Natural killer cell treated with Interleukin-12 subunit alpha and Interleukin-12 subunit beta and Interleukin-15 and Interleukin-18, amount 100 ng/mL, for 72 hours (primary cell): ENCODE measurements at regions not wholly inside any gene's neighbourhood (a gene's known extent, or its start where the extent isn't known, plus 50 kb on each side); places are given as distances from the start of the nearest gene placed in this dataset.

Experiments used
- ATAC-seq, 2 donors: fragments of 150-1000 bp; cut with Tn5 transposase in 1 of 2; sonication (Bioruptor Pico), chemical (Tn5 transposase) in 1 of 2; 2 replicates each; pipeline ENCODE4 v1.10.0; 2021
- DNase-seq: peaks from one replicate; pipeline ENCODE4 v3.0.0; 2022; ENCODE audit warnings: low spot score
- H3K27ac Mint-ChIP-seq, 2 donors: 1 replicate in 1 of 2; 2 replicates in 1 of 2; pipeline ENCODE4 v1.8.0; 2022; ENCODE audit warnings: mixed read lengths in 2 of 2, mild to moderate bottlenecking in 1 of 2, moderate library complexity in 1 of 2
- H3K27me3 Mint-ChIP-seq, 2 donors: 1 replicate in 1 of 2; 2 replicates in 1 of 2; pipeline ENCODE4 v1.8.0; 2022; ENCODE audit warnings: mixed read lengths in 2 of 2
- H3K36me3 Mint-ChIP-seq: one replicate; pipeline ENCODE4 v1.8.0; 2022; ENCODE audit warnings: mixed read lengths
- H3K4me1 Mint-ChIP-seq, 2 donors: 1 replicate in 1 of 2; 2 replicates in 1 of 2; pipeline ENCODE4 v1.8.0; 2022; ENCODE audit warnings: low read depth in 2 of 2, mixed read lengths in 2 of 2, mild to moderate bottlenecking in 1 of 2
- H3K4me3 Mint-ChIP-seq: one replicate; pipeline ENCODE4 v1.8.0; 2022; ENCODE audit warnings: mixed read lengths
- H3K9me3 Mint-ChIP-seq: 2 replicates; pipeline ENCODE4 v1.8.0; 2022; ENCODE audit warnings: mixed read lengths

- DNase-seq (no peak), ATAC-seq (no peak)
- Mint-ChIP-seq H3K4me3 (no peak overlapping the region), H3K36me3 (peaks cover 7% of the 10 kb centered on the region), H3K27ac (no peak overlapping the region), H3K27me3 (peaks cover 0 to 19% of the 10 kb centered on the region in 2 donors), H3K9me3 (no peaks in the 10 kb centered on the region), H3K4me1 (no peaks in the 10 kb centered on the region)
Observed at GRCh38 chr13:74205313-74205690, 71.1 kb upstream of the KLF12 start.

DNA sequence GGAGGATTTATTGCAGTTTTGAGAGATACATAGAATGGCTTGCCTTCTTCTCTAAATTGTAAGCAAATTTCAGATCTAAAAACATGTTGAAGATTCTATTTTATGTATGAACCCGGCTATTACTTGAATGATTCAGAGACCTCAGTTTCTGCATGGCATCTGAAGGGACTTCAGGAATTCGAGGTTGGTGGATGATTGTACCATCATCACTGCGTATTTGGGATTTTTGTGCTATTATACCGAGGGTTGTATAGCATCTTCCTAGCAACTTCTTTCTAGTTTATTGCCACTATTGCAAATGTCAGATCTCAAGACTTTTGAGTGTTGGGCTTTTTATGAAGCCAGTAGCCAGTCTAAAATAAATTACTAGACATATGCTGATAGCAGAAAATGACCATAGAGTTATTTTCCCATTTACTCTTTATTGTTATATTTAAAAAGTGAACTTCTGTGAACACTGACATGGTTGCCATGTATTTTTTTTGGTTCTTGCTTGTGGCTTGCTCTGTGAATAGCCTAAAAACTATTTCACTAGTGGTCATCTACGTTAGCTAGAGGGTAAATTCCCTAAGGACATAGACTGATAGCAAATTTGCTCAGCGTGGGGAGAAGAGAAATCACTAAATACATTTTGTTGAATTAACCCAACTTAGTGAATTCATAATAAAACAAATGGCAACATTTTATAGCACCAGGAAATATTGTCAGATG lies 70.6 kb upstream of the KLF12 start:
- Mint-ChIP-seq H3K4me1 (no peaks in the 10 kb centered on the region), H3K27me3 (peaks cover 0 to 21% of the 10 kb centered on the region in 2 donors)
- no peak for DNase-seq

DNA sequence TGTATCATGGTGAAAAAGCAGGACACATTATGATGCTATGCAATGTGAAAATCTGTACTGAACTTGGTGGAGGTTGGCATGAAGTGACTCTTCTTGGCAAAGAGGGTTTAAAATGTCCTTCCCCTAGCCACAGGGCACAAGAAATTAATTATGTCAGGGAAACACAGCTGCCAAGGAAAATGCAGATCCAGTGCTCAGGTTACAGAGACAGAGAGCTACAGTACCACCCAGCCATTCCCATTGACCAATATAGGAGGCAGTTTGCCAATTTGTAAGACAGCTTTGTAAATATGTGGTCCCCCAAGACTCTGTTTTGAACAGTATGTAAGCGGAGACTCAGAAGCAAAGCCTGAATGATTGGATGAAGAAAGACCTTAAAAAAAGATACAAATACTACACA lies 69.4 kb upstream of the KLF12 start:
- H3K27me3 Mint-ChIP-seq, result peaks cover 0 to 21% of the 10 kb centered on the region in 2 donors
- DNase-seq, result no peak

More for the DNA sequence above, 70.6 kb upstream of the KLF12 start:
- Mint-ChIP-seq H3K27ac (no peak overlapping the region), H3K36me3 (peaks cover 7% of the 10 kb centered on the region), H3K4me3 (no peak overlapping the region), H3K9me3 (no peaks in the 10 kb centered on the region)
- no peak for ATAC-seq

GRCh38 chr13:74202129-74202813 lies 68.1 kb upstream of the KLF12 start:
- no peaks in the 10 kb centered on the region for H3K4me1 Mint-ChIP-seq
- H3K27me3 Mint-ChIP-seq, result peaks cover 5 to 26% of the 10 kb centered on the region in 2 donors
- H3K36me3 Mint-ChIP-seq, result peaks cover 7% of the 10 kb centered on the region
- H3K4me3 Mint-ChIP-seq, result no peak overlapping the region
- H3K9me3 Mint-ChIP-seq, result no peaks in the 10 kb centered on the region
- DNase-seq (no peak), ATAC-seq (no peak)
- H3K27ac Mint-ChIP-seq, result no peak overlapping the region

More for the DNA sequence above, 69.4 kb upstream of the KLF12 start:
- H3K4me1 Mint-ChIP-seq, result no peaks in the 10 kb centered on the region
- H3K4me3 Mint-ChIP-seq, result no peak overlapping the region
- no peak overlapping the region for H3K27ac Mint-ChIP-seq
- no peaks in the 10 kb centered on the region for H3K9me3 Mint-ChIP-seq
- peaks cover 7% of the 10 kb centered on the region for H3K36me3 Mint-ChIP-seq
- no peak for ATAC-seq

DNA sequence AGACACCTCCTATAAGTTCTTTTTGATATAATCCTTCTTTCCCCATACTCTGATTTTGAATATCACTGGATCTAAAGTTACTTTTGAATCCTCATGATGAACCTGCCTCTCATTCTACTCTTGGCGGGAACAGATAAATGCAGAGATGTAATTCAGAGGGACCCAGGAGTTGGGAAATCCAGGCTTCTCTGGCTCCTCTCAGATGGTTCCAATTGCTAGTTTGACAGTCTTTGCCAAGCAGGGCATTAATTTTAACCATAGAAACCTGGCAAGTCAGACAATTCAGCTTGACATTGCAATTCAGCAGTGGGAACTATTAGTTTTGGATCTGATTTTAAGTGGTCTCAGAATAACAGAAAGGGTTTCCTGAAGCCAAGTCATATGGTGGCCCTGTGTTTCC lies 67.3 kb upstream of the KLF12 start:
- H3K36me3 Mint-ChIP-seq, result peaks cover 3% of the 10 kb centered on the region
- no peak for DNase-seq
- H3K27me3 Mint-ChIP-seq, result peaks cover 8 to 22% of the 10 kb centered on the region in 2 donors
- no peak overlapping the region for H3K27ac Mint-ChIP-seq
- no peak overlapping the region for H3K4me3 Mint-ChIP-seq
- no peak for ATAC-seq
- no peaks in the 10 kb centered on the region for H3K9me3 Mint-ChIP-seq
- H3K4me1 Mint-ChIP-seq, result no peaks in the 10 kb centered on the region

DNA sequence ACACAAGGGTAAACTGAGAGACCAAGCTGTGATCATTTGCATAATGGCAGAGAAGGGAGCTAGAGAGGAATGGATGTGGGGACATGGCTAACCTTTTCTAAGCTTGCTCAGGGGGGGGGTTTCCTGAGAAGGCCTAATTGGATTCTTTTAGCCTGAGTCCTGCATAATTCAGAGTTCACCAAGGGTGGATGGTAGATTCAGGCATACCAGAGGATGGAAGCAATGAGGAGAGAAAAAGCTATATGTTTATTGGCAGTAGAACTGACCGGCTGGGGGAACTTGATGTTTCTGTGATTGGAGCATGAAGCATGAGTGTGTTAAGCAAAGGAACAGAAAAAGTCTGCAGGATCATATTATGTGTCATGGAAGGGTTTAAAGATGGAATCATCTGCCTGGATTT lies 65.9 kb upstream of the KLF12 start:
- H3K27me3 Mint-ChIP-seq, result peaks cover 8 to 22% of the 10 kb centered on the region in 2 donors
- no peaks in the 10 kb centered on the region for H3K36me3 Mint-ChIP-seq
- H3K4me1 Mint-ChIP-seq, result no peaks in the 10 kb centered on the region
- H3K27ac Mint-ChIP-seq, result no peak overlapping the region
- DNase-seq (no peak), ATAC-seq (no peak)
- no peak overlapping the region for H3K4me3 Mint-ChIP-seq
- H3K9me3 Mint-ChIP-seq, result no peaks in the 10 kb centered on the region

- H3K4me1 Mint-ChIP-seq, result peaks cover 0 to 4% of the 10 kb centered on the region in 2 donors
- no peaks in the 10 kb centered on the region for H3K36me3 Mint-ChIP-seq
- no peak overlapping the region for H3K4me3 Mint-ChIP-seq
- ATAC-seq (no peak), DNase-seq (no peak)
- H3K9me3 Mint-ChIP-seq, result no peaks in the 10 kb centered on the region
- no peak overlapping the region for H3K27ac Mint-ChIP-seq
- H3K27me3 Mint-ChIP-seq, result peaks cover 18 to 21% of the 10 kb centered on the region in 2 donors
Observed at GRCh38 chr13:74197677-74198429, 63.6 kb upstream of the KLF12 start.

GRCh38 chr13:74194846-74195245 lies 60.6 kb upstream of the KLF12 start:
- H3K9me3 Mint-ChIP-seq, result no peaks in the 10 kb centered on the region
- H3K27ac Mint-ChIP-seq, result no peak overlapping the region
- H3K4me1 Mint-ChIP-seq, result peaks cover 9 to 11% of the 10 kb centered on the region in 2 donors
- no peak overlapping the region for H3K4me3 Mint-ChIP-seq
- no peak for DNase-seq
- no peaks in the 10 kb centered on the region for H3K36me3 Mint-ChIP-seq
- ATAC-seq, result no peak
- H3K27me3 Mint-ChIP-seq, result peaks cover 13 to 18% of the 10 kb centered on the region in 2 donors

DNA sequence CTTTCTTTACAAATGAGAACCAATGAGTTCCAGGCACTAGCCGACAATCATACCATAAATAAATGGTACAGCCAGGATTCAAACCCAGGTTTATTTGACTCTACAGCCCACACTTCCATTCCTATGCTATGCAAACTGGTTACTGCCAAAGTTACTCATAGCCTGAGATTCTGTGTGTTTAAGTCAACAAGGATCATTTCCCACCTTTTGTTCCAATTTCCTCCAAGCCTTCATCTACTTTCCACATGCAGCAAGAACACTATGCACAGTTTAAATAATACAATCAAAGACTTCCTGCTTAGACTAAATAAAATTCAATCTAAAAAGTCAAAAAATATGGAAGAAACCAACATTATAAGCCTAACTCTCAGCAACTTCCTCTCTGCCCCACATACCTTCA lies 59.2 kb upstream of the KLF12 start:
- Mint-ChIP-seq H3K9me3 (no peaks in the 10 kb centered on the region), H3K4me3 (no peak overlapping the region), H3K27me3 (peaks cover 13 to 18% of the 10 kb centered on the region in 2 donors), H3K4me1 (peaks cover 9 to 11% of the 10 kb centered on the region in 2 donors), H3K36me3 (no peaks in the 10 kb centered on the region), H3K27ac (no peak overlapping the region)
- ATAC-seq (no peak), DNase-seq (no peak)

- Mint-ChIP-seq H3K9me3 (no peaks in the 10 kb centered on the region), H3K4me3 (no peak overlapping the region), H3K27me3 (peaks cover 7 to 9% of the 10 kb centered on the region in 2 donors), H3K27ac (no peak overlapping the region), H3K4me1 (peaks cover 9 to 11% of the 10 kb centered on the region in 2 donors), H3K36me3 (no peaks in the 10 kb centered on the region)
- ATAC-seq (no peak), DNase-seq (no peak)
Observed at GRCh38 chr13:74191410-74191809, 57.2 kb upstream of the KLF12 start.

GRCh38 chr13:74190999-74191398 lies 56.8 kb upstream of the KLF12 start:
- H3K36me3 Mint-ChIP-seq, result no peaks in the 10 kb centered on the region
- H3K27me3 Mint-ChIP-seq, result peaks cover 5 to 9% of the 10 kb centered on the region in 2 donors
- no peak overlapping the region for H3K27ac Mint-ChIP-seq
- no peak for ATAC-seq
- H3K9me3 Mint-ChIP-seq, result no peaks in the 10 kb centered on the region
- H3K4me3 Mint-ChIP-seq, result no peak overlapping the region
- no peak for DNase-seq
- H3K4me1 Mint-ChIP-seq, result peaks cover 9 to 11% of the 10 kb centered on the region in 2 donors

DNA sequence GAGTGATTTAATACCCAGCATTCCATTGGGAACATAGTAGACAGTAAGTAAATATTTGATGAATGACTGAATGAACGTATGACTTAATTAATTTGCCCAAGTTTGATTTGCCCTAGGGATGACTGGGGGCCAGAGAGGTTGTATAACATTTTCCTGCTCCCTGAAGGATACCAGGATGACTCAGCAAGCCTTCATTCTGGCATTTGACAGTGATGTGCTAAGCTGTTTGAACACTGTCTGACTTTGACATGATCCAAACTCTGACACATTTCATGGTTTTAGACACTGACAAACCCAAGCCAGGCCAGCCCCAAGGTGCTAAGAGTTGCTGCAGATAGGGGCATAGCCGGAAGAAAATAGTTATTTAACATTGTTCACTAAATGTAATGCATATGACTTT lies 53.4 kb upstream of the KLF12 start:
- H3K27ac Mint-ChIP-seq, result no peak overlapping the region
- no peaks in the 10 kb centered on the region for H3K36me3 Mint-ChIP-seq
- no peak overlapping the region for H3K4me3 Mint-ChIP-seq
- ATAC-seq (no peak), DNase-seq (no peak)
- peaks cover 7 to 9% of the 10 kb centered on the region in 2 donors for H3K4me1 Mint-ChIP-seq
- H3K27me3 Mint-ChIP-seq, result peaks cover 0 to 5% of the 10 kb centered on the region in 2 donors
- H3K9me3 Mint-ChIP-seq, result no peaks in the 10 kb centered on the region

DNA sequence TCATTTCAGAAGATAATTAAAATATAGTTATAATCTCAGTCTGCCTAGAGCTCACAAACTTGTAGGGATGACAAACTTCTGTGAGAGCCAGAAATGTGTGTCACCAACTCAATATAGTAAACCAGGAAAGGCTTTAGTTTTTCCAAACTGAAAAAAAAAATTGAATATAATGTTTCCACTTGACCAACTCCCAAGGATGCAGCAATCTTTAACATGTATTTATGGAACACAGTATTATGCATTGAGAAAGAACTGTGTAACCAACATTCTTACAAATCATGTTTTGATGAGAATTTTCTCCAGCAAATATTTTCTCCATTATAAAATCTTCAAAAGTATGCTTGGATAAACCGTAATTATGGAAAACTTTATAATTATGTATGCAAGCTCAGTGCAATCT lies 50.1 kb upstream of the KLF12 start:
- no peak overlapping the region for H3K4me3 Mint-ChIP-seq
- peaks cover 14 to 17% of the 10 kb centered on the region in 2 donors for H3K27me3 Mint-ChIP-seq
- no peaks in the 10 kb centered on the region for H3K36me3 Mint-ChIP-seq
- ATAC-seq (no peak), DNase-seq (no peak)
- no peak overlapping the region for H3K27ac Mint-ChIP-seq
- H3K9me3 Mint-ChIP-seq, result no peaks in the 10 kb centered on the region
- no peaks in the 10 kb centered on the region for H3K4me1 Mint-ChIP-seq
